ENCODE measurements at regions not wholly inside any gene's neighbourhood (a gene's known extent, or its start where the extent isn't known, plus 50 kb on each side); places are given as distances from the start of the nearest gene placed in this dataset.

DNA sequence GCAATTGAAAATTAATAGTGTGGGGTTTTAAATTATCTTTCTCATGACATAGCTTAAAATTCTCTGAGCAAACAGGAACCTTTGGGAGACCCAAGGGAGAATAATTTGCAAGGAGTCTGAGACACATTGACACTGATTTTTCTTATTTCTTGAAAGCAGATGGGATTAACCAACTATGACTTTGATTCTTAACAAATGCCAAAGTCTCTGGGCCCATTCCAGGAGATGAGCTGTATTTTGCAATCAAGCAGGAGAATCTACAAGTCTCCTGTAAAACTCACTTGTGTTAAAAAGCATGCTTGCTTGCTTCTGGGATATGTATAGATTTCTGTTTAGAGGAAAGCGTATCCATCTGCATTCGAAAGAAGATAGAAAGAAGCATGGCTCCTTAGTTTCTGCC, 71.3 kb upstream of the STT3B start:
- TF ChIP-seq, protein P1, sequence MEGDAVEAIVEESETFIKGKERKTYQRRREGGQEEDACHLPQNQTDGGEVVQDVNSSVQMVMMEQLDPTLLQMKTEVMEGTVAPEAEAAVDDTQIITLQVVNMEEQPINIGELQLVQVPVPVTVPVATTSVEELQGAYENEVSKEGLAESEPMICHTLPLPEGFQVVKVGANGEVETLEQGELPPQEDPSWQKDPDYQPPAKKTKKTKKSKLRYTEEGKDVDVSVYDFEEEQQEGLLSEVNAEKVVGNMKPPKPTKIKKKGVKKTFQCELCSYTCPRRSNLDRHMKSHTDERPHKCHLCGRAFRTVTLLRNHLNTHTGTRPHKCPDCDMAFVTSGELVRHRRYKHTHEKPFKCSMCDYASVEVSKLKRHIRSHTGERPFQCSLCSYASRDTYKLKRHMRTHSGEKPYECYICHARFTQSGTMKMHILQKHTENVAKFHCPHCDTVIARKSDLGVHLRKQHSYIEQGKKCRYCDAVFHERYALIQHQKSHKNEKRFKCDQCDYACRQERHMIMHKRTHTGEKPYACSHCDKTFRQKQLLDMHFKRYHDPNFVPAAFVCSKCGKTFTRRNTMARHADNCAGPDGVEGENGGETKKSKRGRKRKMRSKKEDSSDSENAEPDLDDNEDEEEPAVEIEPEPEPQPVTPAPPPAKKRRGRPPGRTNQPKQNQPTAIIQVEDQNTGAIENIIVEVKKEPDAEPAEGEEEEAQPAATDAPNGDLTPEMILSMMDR (IDR thresholded peaks at IDR 0.05), result no peak
- TF ChIP-seq POLR2A (IDR thresholded peaks at IDR 0.05), result no peak

All from esophagus squamous epithelium (tissue), 4 donors.